IMR-90 (cell line): ENCODE measurements at regions not wholly inside any gene's neighbourhood (a gene's known extent, or its start where the extent isn't known, plus 50 kb on each side); places are given as distances from the start of the nearest gene placed in this dataset.
"Not testable (repeated sequence)": the region's sequence is repeated elsewhere in the genome, so short reads cannot be mapped to it uniquely, and the experiment has no call there.

Experiments
- ATAC-seq: fragments of 200-7000 bp; cut with Tn5 transposase; 2 replicates; pipeline ENCODE4 v1.9.1; 2020; ENCODE audit warnings: low read depth, mild to moderate bottlenecking, moderate library complexity
- BruUV-seq: library from RNA; stranded (reverse); fragments of 400-500 nt; replicated peaks from 2 replicates; lab custom pipeline; 2021; lab: Mats Ljungman, UMichigan
- CTCF ChIA-PET: fragments of 300-600 bp; formaldehyde crosslinking; extraction: SDS; loops from one replicate; lab custom pipeline; 2021; ENCODE audit warnings: antibody characterized with exemption; lab: Yijun Ruan, JAX
- POLR2A ChIA-PET: fragments of 300-600 bp; sonication (Branson Sonifier 250); formaldehyde crosslinking; loops from one replicate; lab custom pipeline; 2022; ENCODE audit warnings: antibody characterized with exemption; ENCODE audit not compliant: unreplicated experiment; lab: Charles Lee
- DNase-seq: peaks from one replicate; pipeline ENCODE4 v3.0.0; 2013
- H2AFZ ChIP-seq: replicated peaks from 2 replicates; pipeline ENCODE3; 2013; ENCODE audit warnings: low read length, mild to moderate bottlenecking; ENCODE audit not compliant: poor library complexity
- H2AK5ac ChIP-seq: 2 replicates; pipeline ENCODE4 v1.6.1; 2013; ENCODE audit warnings: low read depth, low read length, inconsistent platforms
- H2AK9ac ChIP-seq: replicated peaks from 2 replicates; pipeline ENCODE3; 2013; ENCODE audit warnings: mild to moderate bottlenecking, low read depth, low read length, moderate library complexity; ENCODE audit not compliant: poor library complexity
- H2BK120ac ChIP-seq: 2 replicates; pipeline ENCODE4 v1.6.1; 2013; ENCODE audit warnings: low read depth, low read length, inconsistent platforms
- H2BK15ac ChIP-seq: 3 replicates; pipeline ENCODE4 v1.6.1; 2013; ENCODE audit warnings: low read depth, low read length, inconsistent platforms
- H2BK20ac ChIP-seq: 2 replicates; pipeline ENCODE4 v1.6.1; 2013; ENCODE audit warnings: low read depth, mild to moderate bottlenecking, inconsistent platforms, low read length, moderate library complexity
- H2BK5ac ChIP-seq: 2 replicates; pipeline ENCODE4 v1.6.1; 2013; ENCODE audit warnings: mild to moderate bottlenecking, low read depth, low read length, inconsistent platforms; ENCODE audit not compliant: poor library complexity, severe bottlenecking
- H3K14ac ChIP-seq: replicated peaks from 2 replicates; pipeline ENCODE4 v1.6.1; 2013; ENCODE audit warnings: low read depth, low read length, inconsistent platforms
- H3K18ac ChIP-seq: 2 replicates; pipeline ENCODE4 v1.6.1; 2013; ENCODE audit warnings: low read depth, low read length, control low read depth
- H3K23ac ChIP-seq: 2 replicates; pipeline ENCODE4 v1.6.1; 2013; ENCODE audit warnings: low read depth, low read length, inconsistent platforms
- H3K27ac ChIP-seq: 2 replicates; pipeline ENCODE4 v1.5.1; 2013; ENCODE audit warnings: mild to moderate bottlenecking, control low read depth, low read length; ENCODE audit not compliant: insufficient read depth
- H3K27me3 ChIP-seq: 2 replicates; pipeline ENCODE4 v1.6.1; 2013; ENCODE audit warnings: low read length; ENCODE audit not compliant: control insufficient read depth, insufficient read depth
- H3K36me3 ChIP-seq: 2 replicates; pipeline ENCODE4 v1.6.1; 2013; ENCODE audit warnings: low read length, mixed read lengths; ENCODE audit not compliant: control insufficient read depth, insufficient read depth
- H3K4ac ChIP-seq: 2 replicates; pipeline ENCODE4 v1.6.1; 2013; ENCODE audit warnings: low read depth, low read length, inconsistent platforms
- H3K4me1 ChIP-seq: 2 replicates; pipeline ENCODE4 v1.6.1; 2013; ENCODE audit warnings: low read length, mixed read lengths; ENCODE audit not compliant: control insufficient read depth, insufficient read depth
- H3K4me2 ChIP-seq: 2 replicates; pipeline ENCODE4 v1.6.1; 2013; ENCODE audit warnings: low read depth, mild to moderate bottlenecking, control low read depth, low read length, moderate library complexity
- H3K4me3 ChIP-seq: 2 replicates; pipeline ENCODE4 v1.5.1; 2013; ENCODE audit warnings: low read depth, mild to moderate bottlenecking, control low read depth, low read length, moderate library complexity; ENCODE audit not compliant: insufficient read depth
- H3K56ac ChIP-seq: 2 replicates; pipeline ENCODE4 v1.6.1; 2013; ENCODE audit warnings: low read length, inconsistent platforms; ENCODE audit not compliant: insufficient read depth; ENCODE audit errors: extremely low read depth
- H3K79me1 ChIP-seq, 2 experiments: 2 replicates each; pipeline ENCODE4 v1.6.1; 2013; ENCODE audit warnings: low read length in 2 of 2, inconsistent platforms in 1 of 2, low read depth in 1 of 2
- H3K9ac ChIP-seq: 2 replicates; pipeline ENCODE4 v1.6.1; 2013; ENCODE audit warnings: low read depth, low read length, control low read depth
- H3K9me1 ChIP-seq: 2 replicates; pipeline ENCODE4 v1.6.1; 2013; ENCODE audit warnings: low read length, inconsistent platforms; ENCODE audit not compliant: insufficient read depth
- H3K9me3 ChIP-seq: 2 replicates; pipeline ENCODE4 v1.6.1; 2013; ENCODE audit warnings: low read length; ENCODE audit not compliant: control insufficient read depth, insufficient read depth
- H4K20me1 ChIP-seq: 2 replicates; pipeline ENCODE4 v1.6.1; 2013; ENCODE audit warnings: low read length, inconsistent platforms; ENCODE audit not compliant: insufficient read depth
- H4K5ac ChIP-seq: 2 replicates; pipeline ENCODE4 v1.6.1; 2013; ENCODE audit warnings: mild to moderate bottlenecking, low read depth, low read length, control low read depth
- H4K8ac ChIP-seq, 2 experiments: 2 replicates each; pipeline ENCODE4 v1.6.1; 2013; ENCODE audit warnings: low read depth in 2 of 2, low read length in 2 of 2, control low read depth in 1 of 2, inconsistent platforms in 1 of 2
- H4K91ac ChIP-seq: 2 replicates; pipeline ENCODE4 v1.6.1; 2013; ENCODE audit warnings: low read depth, low read length, inconsistent platforms; ENCODE audit not compliant: insufficient read depth
- CEBPB ChIP-seq: IDR thresholded peaks from 2 replicates; pipeline ENCODE4 v1.6.1; 2012; ENCODE audit warnings: low read depth, low read length, improper control_type of control experiment
- CHD1 ChIP-seq: IDR thresholded peaks from 2 replicates; pipeline ENCODE4 v1.6.1; 2012; ENCODE audit warnings: low read depth, low read length, improper control_type of control experiment
- MAFK ChIP-seq: IDR thresholded peaks from 2 replicates; pipeline ENCODE4 v1.6.1; 2012; ENCODE audit warnings: low read depth, low read length, improper control_type of control experiment
- MAZ ChIP-seq: IDR thresholded peaks from 2 replicates; pipeline ENCODE4 v1.6.1; 2012; ENCODE audit warnings: low read depth, mild to moderate bottlenecking, low read length, improper control_type of control experiment, moderate library complexity, borderline replicate concordance
- NFE2L2 ChIP-seq: fragments of 150-350 bp; IDR thresholded peaks from 2 replicates; pipeline ENCODE4 v1.6.1; 2016; ENCODE audit warnings: low read depth, mild to moderate bottlenecking, low read length
- POLR2A ChIP-seq: IDR thresholded peaks from 2 replicates; pipeline ENCODE4 v1.6.1; 2012; ENCODE audit warnings: mild to moderate bottlenecking, low read depth, low read length
- RCOR1 ChIP-seq: IDR thresholded peaks from 2 replicates; pipeline ENCODE4 v1.6.1; 2012; ENCODE audit warnings: mild to moderate bottlenecking, low read length, improper control_type of control experiment; ENCODE audit not compliant: insufficient replicate concordance
- USF2 ChIP-seq: fragments of 150-350 bp; IDR thresholded peaks from 2 replicates; pipeline ENCODE4 v1.6.1; 2017; ENCODE audit warnings: mild to moderate bottlenecking, antibody characterized with exemption, low read length, low read depth
- WGBS, 2 experiments: methylation state at CpG; one replicate each; pipeline versions ENCODE4 v1.1.5 to v1.1.7; 2013; ENCODE audit warnings: missing lambda C conversion rate in 2 of 2; ENCODE audit not compliant: insufficient read length in 1 of 2; ENCODE audit errors: extremely low coverage in 2 of 2; 5-methylcytosine and 5-hydroxymethylcytosine counted together
- dilution Hi-C: fragments of 300-500 bp; cut with HindIII; formaldehyde crosslinking; loops from one replicate; pipeline ENCODE4 v1.14.3; 2018; ENCODE audit warnings: low sequenced_read_pairs; ENCODE audit not compliant: unreplicated experiment
- in situ Hi-C: fragments of 300-500 bp; cut with MboI; formaldehyde crosslinking; loops from 3 replicates; pipeline ENCODE4 v1.14.3; 2019; ENCODE audit warnings: low sequenced_read_pairs, inconsistent platforms, mixed read lengths
- intact Hi-C: fragments of 100-400 bp; cut with micrococcal nuclease; formaldehyde crosslinking; loops from 2 replicates; pipeline ENCODE4 v1.10.0; 2022

GRCh38 chr3:163552659-163552966 lies 1525.7 kb downstream of the SI start:
- POLR2A ChIA-PET: no interaction called here
- 95% methylated on average over 6 of the region's 17 CpGs; no CpG with 5 or more reads in 1 of the 2 experiments for WGBS, 2 experiments

GRCh38 chr3:163551915-163552658 lies 1526.2 kb downstream of the SI start:
- BruUV-seq, H4K91ac ChIP-seq, DNase-seq, H3K4me2 ChIP-seq, H3K9me3 ChIP-seq, H3K4ac ChIP-seq, CTCF ChIA-PET, H3K27ac ChIP-seq, H2BK15ac ChIP-seq, H3K9me1 ChIP-seq, H4K20me1 ChIP-seq, H3K36me3 ChIP-seq, H3K79me1 ChIP-seq, H2BK20ac ChIP-seq, H4K8ac ChIP-seq, H3K4me3 ChIP-seq, H4K5ac ChIP-seq, H3K56ac ChIP-seq, H2AFZ ChIP-seq, dilution Hi-C loops, ATAC-seq, H2AK5ac ChIP-seq, intact Hi-C loops, H3K4me1 ChIP-seq, H3K9ac ChIP-seq, in situ Hi-C loops, H3K23ac ChIP-seq, H3K27me3 ChIP-seq, H2BK5ac ChIP-seq, H3K14ac ChIP-seq, H2AK9ac ChIP-seq, POLR2A ChIA-PET, H2BK120ac ChIP-seq, H3K18ac ChIP-seq: not testable (repeated sequence)
- WGBS, 2 experiments: 96% methylated on average over 8 of the region's 37 CpGs; no CpG with 5 or more reads in 1 of the 2 experiments

More at GRCh38 chr3:163552659-163552966, 1525.7 kb downstream of the SI start:
- no peak overlapping the region for H4K5ac ChIP-seq
- no peak overlapping the region for H2AK9ac ChIP-seq
- H4K91ac ChIP-seq: no peak overlapping the region
- no peak overlapping the region for H3K14ac ChIP-seq
- no peak overlapping the region for H2AK5ac ChIP-seq
- no peak overlapping the region for H2AFZ ChIP-seq
- no peaks in the 10 kb centered on the region for H3K79me1 ChIP-seq
- no peak for ATAC-seq
- no peak overlapping the region for H3K18ac ChIP-seq
- H2BK20ac ChIP-seq: no peak overlapping the region
- H2BK120ac ChIP-seq: no peak overlapping the region
- intact Hi-C loops: no loop called here
- no peaks in the 10 kb centered on the region for H3K4me1 ChIP-seq
- dilution Hi-C loops: no loop called here
- H2BK5ac ChIP-seq: no peak overlapping the region
- H3K9me1 ChIP-seq: no peaks in the 10 kb centered on the region
- no peak overlapping the region for H3K4me2 ChIP-seq
- H3K56ac ChIP-seq: no peak overlapping the region
- H4K20me1 ChIP-seq: no peaks in the 10 kb centered on the region
- H3K4me3 ChIP-seq: no peak overlapping the region
- no peak overlapping the region for H3K27ac ChIP-seq
- no peaks in the 10 kb centered on the region for H3K36me3 ChIP-seq
- no peak for DNase-seq
- no peaks in the 10 kb centered on the region for H3K27me3 ChIP-seq
- H4K8ac ChIP-seq: no peak overlapping the region
- in situ Hi-C loops: no loop called here
- no peak overlapping the region for H3K9ac ChIP-seq
- H3K9me3 ChIP-seq: peaks cover 4% of the 10 kb centered on the region; the same call in 1 of the 2 replicates
- H2BK15ac ChIP-seq: no peak overlapping the region
- BruUV-seq: no TSS peak
- CTCF ChIA-PET: no interaction called here
- TF ChIP-seq MAFK: no peak
- TF ChIP-seq NFE2L2: no peak
- TF ChIP-seq CEBPB: no peak
- TF ChIP-seq RCOR1: no peak
- TF ChIP-seq CHD1: no peak
- TF ChIP-seq USF2: no peak
- no peak for TF ChIP-seq POLR2A
- no peak for TF ChIP-seq MAZ
- no peak overlapping the region for H3K23ac ChIP-seq
- H3K4ac ChIP-seq: no peak overlapping the region
